HG03432 (cell line): ENCODE measurements at regions not wholly inside any gene's neighbourhood (a gene's known extent, or its start where the extent isn't known, plus 50 kb on each side); places are given as distances from the start of the nearest gene placed in this dataset.

ENCODE experiments used
- ATAC-seq: cut with Tn5 transposase; IDR thresholded peaks from one replicate; pipeline ENCODE4 v1.9.1; 2021; ENCODE audit warnings: mild to moderate bottlenecking, moderate library complexity; ENCODE audit not compliant: unreplicated experiment

DNA sequence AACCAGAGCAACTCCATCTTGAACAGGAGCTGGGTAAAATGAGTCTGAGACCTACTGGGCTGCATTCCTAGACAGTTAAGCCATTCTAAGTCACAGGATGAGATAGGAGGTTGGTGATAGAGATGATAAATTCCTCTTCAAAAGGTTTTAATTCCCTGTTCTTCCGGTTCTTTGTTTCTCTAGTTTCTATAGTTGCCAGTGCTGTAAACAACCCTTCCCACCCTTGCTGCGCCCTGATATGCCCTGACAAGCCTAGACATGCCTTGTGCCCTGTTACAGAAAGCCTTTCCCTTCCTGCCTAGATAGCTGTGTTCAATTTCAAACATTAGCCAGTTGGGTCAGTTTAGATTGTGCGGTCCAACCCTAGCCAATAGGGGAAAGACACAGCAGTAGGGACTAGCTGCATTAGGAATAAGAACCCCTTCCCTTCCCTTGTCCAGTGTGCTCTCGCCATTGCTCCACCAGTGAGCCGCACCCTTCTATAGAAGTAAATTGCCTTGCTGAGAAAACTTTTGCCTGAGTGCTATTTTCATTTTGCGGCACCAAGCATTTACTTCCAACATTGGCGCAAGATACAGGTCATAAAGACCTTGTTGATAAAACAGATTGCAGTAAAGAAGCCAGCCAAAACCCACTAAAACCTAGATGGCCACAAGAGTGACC, 52.5 kb upstream of the CCN2 start:
- no peak for ATAC-seq
